Prostate gland (tissue), 2 donors: ENCODE measurements at regions not wholly inside any gene's neighbourhood (a gene's known extent, or its start where the extent isn't known, plus 50 kb on each side); places are given as distances from the start of the nearest gene placed in this dataset.

Source experiments
- POLR2A ChIP-seq: fragments of 450-650 bp; IDR thresholded peaks from one replicate; pipeline ENCODE4 v1.6.1; 2016; ENCODE audit warnings: antibody characterized with exemption, mild to moderate bottlenecking
- POLR2AphosphoS5 ChIP-seq: sonication (generic); formaldehyde crosslinking; IDR thresholded peaks from one replicate; pipeline ENCODE4 v1.6.1; 2017; ENCODE audit warnings: antibody characterized with exemption
- TF ChIP-seq, protein P1 (sequence below), 4 experiments: fragments of 200-600 bp in 2 of 4; fragments of 450-650 bp in 2 of 4; sonication (generic) in 2 of 4; IDR thresholded peaks; 1 replicate in 3 of 4; 2 replicates in 1 of 4; pipeline ENCODE4 v1.5.1; 2016 to 2019; ENCODE audit warnings: antibody characterized with exemption in 4 of 4, mild to moderate bottlenecking in 2 of 4, moderate library complexity in 2 of 4

GRCh38 chr3:11924518-11924917, 77.8 kb upstream of the TAMM41 start:
- TF ChIP-seq POLR2A, result no peak
- TF ChIP-seq, protein P1, sequence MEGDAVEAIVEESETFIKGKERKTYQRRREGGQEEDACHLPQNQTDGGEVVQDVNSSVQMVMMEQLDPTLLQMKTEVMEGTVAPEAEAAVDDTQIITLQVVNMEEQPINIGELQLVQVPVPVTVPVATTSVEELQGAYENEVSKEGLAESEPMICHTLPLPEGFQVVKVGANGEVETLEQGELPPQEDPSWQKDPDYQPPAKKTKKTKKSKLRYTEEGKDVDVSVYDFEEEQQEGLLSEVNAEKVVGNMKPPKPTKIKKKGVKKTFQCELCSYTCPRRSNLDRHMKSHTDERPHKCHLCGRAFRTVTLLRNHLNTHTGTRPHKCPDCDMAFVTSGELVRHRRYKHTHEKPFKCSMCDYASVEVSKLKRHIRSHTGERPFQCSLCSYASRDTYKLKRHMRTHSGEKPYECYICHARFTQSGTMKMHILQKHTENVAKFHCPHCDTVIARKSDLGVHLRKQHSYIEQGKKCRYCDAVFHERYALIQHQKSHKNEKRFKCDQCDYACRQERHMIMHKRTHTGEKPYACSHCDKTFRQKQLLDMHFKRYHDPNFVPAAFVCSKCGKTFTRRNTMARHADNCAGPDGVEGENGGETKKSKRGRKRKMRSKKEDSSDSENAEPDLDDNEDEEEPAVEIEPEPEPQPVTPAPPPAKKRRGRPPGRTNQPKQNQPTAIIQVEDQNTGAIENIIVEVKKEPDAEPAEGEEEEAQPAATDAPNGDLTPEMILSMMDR (IDR thresholded peaks at IDR 0.05), result no peak
- TF ChIP-seq POLR2AphosphoS5, result no peak
